K562 (cell line): ENCODE measurements at regions not wholly inside any gene's neighbourhood (a gene's known extent, or its start where the extent isn't known, plus 50 kb on each side); places are given as distances from the start of the nearest gene placed in this dataset.

Source experiments
- ATAC-seq: fragments of 200-7000 bp; cut with Tn5 transposase; 3 replicates; pipeline ENCODE4 v1.9.1; 2020; ENCODE audit warnings: moderate library complexity
- BruUV-seq: library from RNA; stranded (reverse); fragments of 400-500 nt; replicated peaks from 2 replicates; lab custom pipeline; 2021; lab: Mats Ljungman, UMichigan
- CTCF ChIA-PET: fragments of 300-600 bp; formaldehyde crosslinking; extraction: SDS; loops from one replicate; lab custom pipeline; 2021; ENCODE audit warnings: low intra/inter-chr PET ratio; lab: Yijun Ruan, JAX
- POLR2A ChIA-PET: fragments of 300-600, 350-650 bp; sonication (Branson Sonifier 250); formaldehyde crosslinking; extraction: SDS; loops from one replicate; lab custom pipeline; 2021; ENCODE audit warnings: antibody characterized with exemption, inconsistent platforms; lab: Yijun Ruan, JAX
- DNase-seq, 4 experiments: peaks; one replicate each; pipeline versions ENCODE4 v3.0.0 to v3.0.0-alpha.2; 2011 to 2018; ENCODE audit warnings: low spot score in 3 of 4, mixed read lengths in 3 of 4; ENCODE audit errors: extremely low read depth in 1 of 4
- FAIRE-seq: peaks from 2 replicates; lab custom pipeline; 2011; peaks lifted over from hg19 to GRCh38; lab: Jason Lieb, UNC
- H2AFZ ChIP-seq: 2 replicates; pipeline ENCODE4 v1.6.0; 2011; ENCODE audit warnings: low read depth, low read length, control low read depth, inconsistent platforms
- H3K27ac ChIP-seq: fragments of 200-600 bp; 3 replicates; pipeline ENCODE4 v1.8.0; 2011; ENCODE audit warnings: low read depth, mild to moderate bottlenecking, control low read depth, inconsistent platforms, low read length, moderate library complexity, mixed read lengths; ENCODE audit errors: extremely low read depth
- H3K27me3 ChIP-seq, 2 experiments: fragments of 300-600 bp in 1 of 2; 2 replicates in 1 of 2; 3 replicates in 1 of 2; pipeline versions ENCODE4 v1.6.0 to v1.8.0; 2011; ENCODE audit warnings: inconsistent platforms in 2 of 2, low read length in 2 of 2, mild to moderate bottlenecking in 1 of 2, mixed read lengths in 1 of 2, moderate library complexity in 1 of 2; ENCODE audit not compliant: control insufficient read depth in 2 of 2, insufficient read depth in 2 of 2
- H3K36me3 ChIP-seq: fragments of 300-600 bp; 3 replicates; pipeline ENCODE4 v1.8.0; 2011; ENCODE audit warnings: mild to moderate bottlenecking, low read length, inconsistent platforms; ENCODE audit not compliant: control insufficient read depth, insufficient read depth
- H3K4me1 ChIP-seq, 2 experiments: fragments of 200-600 bp in 1 of 2; replicated peaks in 1 of 2; 2 replicates in 1 of 2; 3 replicates in 1 of 2; pipeline versions ENCODE4 v1.5.1 to v1.8.0; 2011; ENCODE audit warnings: inconsistent platforms in 2 of 2, low read length in 2 of 2, mild to moderate bottlenecking in 1 of 2, mixed read lengths in 1 of 2, moderate library complexity in 1 of 2; ENCODE audit not compliant: control insufficient read depth in 2 of 2, insufficient read depth in 2 of 2
- H3K4me2 ChIP-seq: 2 replicates; pipeline ENCODE4 v1.6.1; 2011; ENCODE audit warnings: low read length, control low read depth, inconsistent platforms, mixed read lengths; ENCODE audit not compliant: insufficient read depth
- H3K4me3 ChIP-seq: fragments of 200-600 bp; sonication (generic), shearing (Covaris generic); 2 replicates; pipeline ENCODE4 v1.5.1; 2016; ENCODE audit warnings: control low read depth, inconsistent platforms
- H3K79me2 ChIP-seq: fragments of 200-600 bp; 3 replicates; pipeline ENCODE4 v1.8.0; 2011; ENCODE audit warnings: low read length, inconsistent platforms; ENCODE audit not compliant: control insufficient read depth, insufficient read depth
- H3K9ac ChIP-seq, 2 experiments: 2 replicates each; pipeline versions ENCODE4 v1.6.0 to v1.6.1; 2011; ENCODE audit warnings: low read depth in 2 of 2, low read length in 2 of 2, control low read depth in 1 of 2, inconsistent platforms in 1 of 2, mild to moderate bottlenecking in 1 of 2, mixed read lengths in 1 of 2; ENCODE audit not compliant: insufficient read depth in 1 of 2
- H3K9me1 ChIP-seq: one replicate; pipeline ENCODE4 v1.6.0; 2011; ENCODE audit warnings: inconsistent platforms, mild to moderate bottlenecking, low read length, moderate library complexity; ENCODE audit not compliant: control insufficient read depth, insufficient read depth
- H3K9me3 ChIP-seq: replicated peaks from 2 replicates; pipeline ENCODE4 v1.5.1; 2011; ENCODE audit warnings: low read depth, low read length, inconsistent platforms; ENCODE audit not compliant: control insufficient read depth, insufficient read depth
- H4K20me1 ChIP-seq: replicated peaks from 2 replicates; pipeline ENCODE4 v1.6.1; 2011; ENCODE audit warnings: low read length, inconsistent platforms, mixed read lengths; ENCODE audit not compliant: control insufficient read depth, insufficient read depth
- BDP1 ChIP-seq: IDR thresholded peaks from 3 replicates; pipeline ENCODE4 v1.6.1; 2011; ENCODE audit not compliant: insufficient read length, insufficient read depth
- EGR1 ChIP-seq: fragments of 450-650 bp; conservative IDR thresholded peaks from 2 replicates; pipeline ENCODE4 v1.6.1; 2017; ENCODE audit warnings: mild to moderate bottlenecking
- HMGN3 ChIP-seq: IDR thresholded peaks from 2 replicates; pipeline ENCODE4 v1.6.1; 2011; ENCODE audit warnings: borderline replicate concordance, low read depth, mild to moderate bottlenecking, mixed read lengths, low read length; ENCODE audit not compliant: insufficient read length; ENCODE audit errors: extremely low read depth
- MAFG ChIP-seq: fragments of 450-650 bp; conservative IDR thresholded peaks from 2 replicates; pipeline ENCODE4 v1.6.1; 2016; ENCODE audit warnings: missing genetic modification characterization, missing compliant biosample characterization
- NR1H2 ChIP-seq: sonication (generic); formaldehyde crosslinking; IDR thresholded peaks from 2 replicates; pipeline ENCODE4 v1.4.0; 2020; ENCODE audit warnings: mild to moderate bottlenecking, missing genetic modification reagents
- NR2C2 ChIP-seq, 2 experiments: fragments of 200-800 bp in 1 of 2; sonication (Bioruptor generic) in 1 of 2; sonication (generic) in 1 of 2; formaldehyde crosslinking in 1 of 2; IDR thresholded peaks; 2 replicates each; pipeline versions ENCODE4 v1.6.1 to v1.8.0; 2016 to 2022; ENCODE audit warnings: mild to moderate bottlenecking in 1 of 2, missing compliant biosample characterization in 1 of 2, missing genetic modification characterization in 1 of 2, missing genetic modification reagents in 1 of 2
- NR3C1 ChIP-seq: sonication (generic); formaldehyde crosslinking; IDR thresholded peaks from 2 replicates; pipeline ENCODE4 v1.8.1; 2022; ENCODE audit warnings: missing genetic modification reagents
- RBM39 ChIP-seq: fragments of 200-400 bp; formaldehyde crosslinking; optimal IDR thresholded peaks from 2 replicates; pipeline ENCODE3; 2018; ENCODE audit warnings: low read depth, low read length
- RCOR1 ChIP-seq, 2 experiments: IDR thresholded peaks; 2 replicates each; pipeline ENCODE4 v1.6.1; 2012; ENCODE audit warnings: low read depth in 2 of 2, low read length in 2 of 2, borderline replicate concordance in 1 of 2, improper control_type of control experiment in 1 of 2
- TARDBP ChIP-seq: fragments of 450-650 bp; IDR thresholded peaks from 2 replicates; pipeline ENCODE4 v1.6.1; 2016
- ZBTB1 ChIP-seq: sonication (generic); formaldehyde crosslinking; IDR thresholded peaks from 2 replicates; pipeline ENCODE4 v1.8.1; 2023; ENCODE audit warnings: missing genetic modification reagents, low read depth, mild to moderate bottlenecking, borderline replicate concordance
- ZNF311 ChIP-seq: fragments of 250-450 bp; sonication (Bioruptor Pico); IDR thresholded peaks from 2 replicates; pipeline ENCODE4 v1.4.0; 2020; ENCODE audit warnings: mild to moderate bottlenecking, moderate library complexity
- ZNF764 ChIP-seq: fragments of 250-450 bp; sonication (Bioruptor Pico); IDR thresholded peaks from 2 replicates; pipeline ENCODE4 v1.4.0; 2020; ENCODE audit warnings: low read depth, mild to moderate bottlenecking, moderate library complexity
- WGBS: fragments of 100-300 bp; shearing (Covaris generic); methylation state at CpG from one replicate; pipeline ENCODE4 v1.1.6; 2016; ENCODE audit warnings: low coverage, mixed read lengths; ENCODE audit not compliant: insufficient coverage; ENCODE audit errors: missing lambda C conversion rate; 5-methylcytosine and 5-hydroxymethylcytosine counted together
- in situ Hi-C: fragments of 300-500 bp; cut with MboI; formaldehyde crosslinking; loops from 4 replicates; pipeline ENCODE4 v1.15.0; 2018; ENCODE audit warnings: inconsistent platforms, mixed read lengths
- intact Hi-C: fragments of 100-400 bp; cut with micrococcal nuclease; formaldehyde crosslinking; loops from 2 replicates; pipeline ENCODE4 v1.14.2; 2022
- TF ChIP-seq, protein P1 (sequence below), 2 experiments: fragments of 450-650 bp in 1 of 2; sonication (generic) in 1 of 2; formaldehyde crosslinking in 1 of 2; IDR thresholded peaks in 1 of 2; conservative IDR thresholded peaks in 1 of 2; 2 replicates each; pipeline versions ENCODE4 v1.6.1 to v1.8.1; 2016 to 2023; ENCODE audit warnings: mild to moderate bottlenecking in 2 of 2, moderate library complexity in 2 of 2, inconsistent platforms in 1 of 2, missing genetic modification reagents in 1 of 2
- TF ChIP-seq, protein P2 (sequence below): sonication (generic); formaldehyde crosslinking; IDR thresholded peaks from 2 replicates; pipeline ENCODE4 v1.8.0; 2022; ENCODE audit warnings: mild to moderate bottlenecking, missing genetic modification reagents
- TF ChIP-seq, protein P3 (sequence below): fragments of 250-450 bp; sonication (Bioruptor Pico); IDR thresholded peaks from 2 replicates; pipeline ENCODE4 v1.4.0; 2020; ENCODE audit warnings: borderline replicate concordance

DNA sequence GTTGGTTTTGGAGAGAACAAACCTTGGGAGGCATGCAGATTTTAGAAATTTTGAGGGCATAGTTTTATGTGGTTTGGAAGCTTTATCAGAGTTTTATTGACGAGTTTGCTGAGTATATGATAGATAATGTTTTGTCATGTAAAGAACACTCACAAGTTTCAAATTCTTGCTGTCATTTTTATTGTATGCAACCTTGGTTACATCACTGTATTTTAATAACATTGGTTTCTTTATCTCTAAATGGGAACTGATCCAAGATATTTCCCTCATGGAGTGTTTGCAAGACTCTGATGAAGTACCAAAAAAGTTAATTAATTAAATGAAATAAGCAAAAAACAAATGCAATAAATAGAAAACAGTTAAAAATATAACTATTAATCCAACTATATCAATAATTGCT, 170.3 kb downstream of the SMC2 start:
- BruUV-seq, result no TSS peak

More for the DNA sequence above, 170.3 kb downstream of the SMC2 start:
- Histone ChIP-seq H3K4me1 (no peaks in the 10 kb centered on the region), H3K27ac (no peak overlapping the region), H3K4me3 (no peak overlapping the region), H4K20me1 (no peaks in the 10 kb centered on the region), H3K9me3 (peaks cover 1% of the 10 kb centered on the region; the same call in 1 of the 2 replicates), H3K9ac (no peak overlapping the region), H3K79me2 (no peaks in the 10 kb centered on the region), H3K9me1 (no peaks in the 10 kb centered on the region), H3K36me3 (no peaks in the 10 kb centered on the region), H3K4me2 (no peak overlapping the region), H3K27me3 (no peaks in the 10 kb centered on the region), H2AFZ (no peak overlapping the region)
- FAIRE-seq, result no peak
- TF ChIP-seq, protein P1, sequence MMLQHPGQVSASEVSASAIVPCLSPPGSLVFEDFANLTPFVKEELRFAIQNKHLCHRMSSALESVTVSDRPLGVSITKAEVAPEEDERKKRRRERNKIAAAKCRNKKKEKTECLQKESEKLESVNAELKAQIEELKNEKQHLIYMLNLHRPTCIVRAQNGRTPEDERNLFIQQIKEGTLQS (IDR thresholded peaks at IDR 0.05), result no peak
- TF ChIP-seq, protein P1 (CRISPR knock-in tag; conservative IDR thresholded peaks at IDR 0.05), result no peak
- no peak for TF ChIP-seq ZNF311 (CRISPR knock-in tag)
- no peak for TF ChIP-seq EGR1
- TF ChIP-seq RCOR1 (IDR thresholded peaks at IDR 0.05; ENCODE audit: borderline replicate concordance in 1 of 2, low read depth in 2 of 2, low read length in 2 of 2), result no peak
- TF ChIP-seq ZBTB1 (CRISPR knock-in tag), result no peak
- no peak for TF ChIP-seq HMGN3
- TF ChIP-seq NR2C2 (CRISPR knock-in tag; IDR thresholded peaks at IDR 0.05), result no peak
- no peak for TF ChIP-seq NR2C2 (tag; IDR thresholded peaks at IDR 0.05)
- TF ChIP-seq ZNF764 (CRISPR knock-in tag), result no peak
- TF ChIP-seq, protein P2, sequence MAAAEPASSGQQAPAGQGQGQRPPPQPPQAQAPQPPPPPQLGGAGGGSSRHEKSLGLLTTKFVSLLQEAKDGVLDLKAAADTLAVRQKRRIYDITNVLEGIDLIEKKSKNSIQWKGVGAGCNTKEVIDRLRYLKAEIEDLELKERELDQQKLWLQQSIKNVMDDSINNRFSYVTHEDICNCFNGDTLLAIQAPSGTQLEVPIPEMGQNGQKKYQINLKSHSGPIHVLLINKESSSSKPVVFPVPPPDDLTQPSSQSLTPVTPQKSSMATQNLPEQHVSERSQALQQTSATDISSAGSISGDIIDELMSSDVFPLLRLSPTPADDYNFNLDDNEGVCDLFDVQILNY (CRISPR knock-in tag), result no peak
- TF ChIP-seq TARDBP, result no peak
- no peak for TF ChIP-seq MAFG (tag)
- TF ChIP-seq, protein P3, sequence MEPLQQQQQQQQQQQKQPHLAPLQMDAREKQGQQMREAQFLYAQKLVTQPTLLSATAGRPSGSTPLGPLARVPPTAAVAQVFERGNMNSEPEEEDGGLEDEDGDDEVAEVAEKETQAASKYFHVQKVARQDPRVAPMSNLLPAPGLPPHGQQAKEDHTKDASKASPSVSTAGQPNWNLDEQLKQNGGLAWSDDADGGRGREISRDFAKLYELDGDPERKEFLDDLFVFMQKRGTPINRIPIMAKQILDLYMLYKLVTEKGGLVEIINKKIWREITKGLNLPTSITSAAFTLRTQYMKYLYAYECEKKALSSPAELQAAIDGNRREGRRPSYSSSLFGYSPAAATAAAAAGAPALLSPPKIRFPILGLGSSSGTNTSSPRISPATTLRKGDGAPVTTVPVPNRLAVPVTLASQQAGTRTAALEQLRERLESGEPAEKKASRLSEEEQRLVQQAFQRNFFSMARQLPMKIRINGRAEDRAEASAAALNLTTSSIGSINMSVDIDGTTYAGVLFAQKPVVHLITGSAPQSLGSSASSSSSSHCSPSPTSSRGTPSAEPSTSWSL (CRISPR knock-in tag), result no peak
- no peak for TF ChIP-seq NR3C1 (CRISPR knock-in tag)
- TF ChIP-seq BDP1, result no peak
- no peak for TF ChIP-seq NR1H2
- TF ChIP-seq RBM39, result no peak
- in situ Hi-C loops (no loop called here), intact Hi-C loops (no loop called here)
- DNase-seq, result no peak
- 0% methylated on average over 1 of the region's 1 CpG for WGBS
- CTCF ChIA-PET, result no interaction called here
- POLR2A ChIA-PET, result no interaction called here
- ATAC-seq, result no peak
